Uterus (tissue), 2 donors: ENCODE measurements at regions not wholly inside any gene's neighbourhood (a gene's known extent, or its start where the extent isn't known, plus 50 kb on each side); places are given as distances from the start of the nearest gene placed in this dataset.

Experiments
- CTCF ChIP-seq, 4 experiments: fragments of 200-600 bp in 2 of 4; fragments of 450-650 bp in 2 of 4; sonication (generic) in 2 of 4; IDR thresholded peaks; one replicate each; pipeline ENCODE4 v1.5.1; 2016 to 2019; ENCODE audit warnings: antibody characterized with exemption in 4 of 4, mild to moderate bottlenecking in 2 of 4, moderate library complexity in 1 of 4
- POLR2A ChIP-seq, 2 donors: fragments of 450-650 bp; IDR thresholded peaks; one replicate each; pipeline ENCODE4 v1.6.1; 2016; ENCODE audit warnings: antibody characterized with exemption in 2 of 2, mild to moderate bottlenecking in 1 of 2, moderate library complexity in 1 of 2

GRCh38 chr9:82424599-82425120, 436.1 kb downstream of the SPATA31D1 start:
- no peak for TF ChIP-seq CTCF (IDR thresholded peaks at IDR 0.05)
- no peak for TF ChIP-seq POLR2A (IDR thresholded peaks at IDR 0.05)
